HG02884 (cell line): ENCODE measurements at regions not wholly inside any gene's neighbourhood (a gene's known extent, or its start where the extent isn't known, plus 50 kb on each side); places are given as distances from the start of the nearest gene placed in this dataset.
"Not testable (repeated sequence)": the region's sequence is repeated elsewhere in the genome, so short reads cannot be mapped to it uniquely, and the experiment has no call there.

ENCODE experiments used
- ATAC-seq: cut with Tn5 transposase; IDR thresholded peaks from one replicate; pipeline ENCODE4 v1.9.1; 2021; ENCODE audit warnings: mild to moderate bottlenecking, moderate library complexity; ENCODE audit not compliant: unreplicated experiment

DNA sequence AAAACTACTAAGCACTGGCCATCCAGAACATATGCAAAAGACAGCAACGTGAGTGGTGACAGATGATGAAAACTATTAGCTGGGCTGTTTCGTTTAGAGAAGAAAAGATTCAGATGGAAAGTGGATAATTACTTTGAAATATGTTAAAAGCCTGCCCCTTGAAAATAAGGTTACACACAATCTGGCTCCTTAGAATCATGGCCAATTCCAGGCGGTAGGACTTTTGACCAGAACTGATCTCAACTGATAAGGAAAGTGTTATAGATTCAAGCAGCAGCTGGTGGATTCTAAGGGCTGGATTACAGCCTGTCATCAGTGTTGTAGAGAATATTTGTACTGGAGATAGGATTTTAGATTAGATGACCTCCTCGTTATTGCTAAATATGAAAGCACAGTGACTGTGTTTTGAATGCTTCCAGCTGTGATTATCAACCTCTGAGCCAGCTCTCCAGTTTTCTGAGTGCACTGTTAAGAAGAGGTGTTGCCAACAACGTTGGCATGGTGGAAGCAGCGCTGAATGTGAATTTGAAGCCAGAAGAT is 75.1 kb downstream of the KBTBD2 start:
- ATAC-seq = not testable (repeated sequence)

GRCh38 chr7:32814779-32815178 is 76.8 kb downstream of the KBTBD2 start:
- ATAC-seq = not testable (repeated sequence)

DNA sequence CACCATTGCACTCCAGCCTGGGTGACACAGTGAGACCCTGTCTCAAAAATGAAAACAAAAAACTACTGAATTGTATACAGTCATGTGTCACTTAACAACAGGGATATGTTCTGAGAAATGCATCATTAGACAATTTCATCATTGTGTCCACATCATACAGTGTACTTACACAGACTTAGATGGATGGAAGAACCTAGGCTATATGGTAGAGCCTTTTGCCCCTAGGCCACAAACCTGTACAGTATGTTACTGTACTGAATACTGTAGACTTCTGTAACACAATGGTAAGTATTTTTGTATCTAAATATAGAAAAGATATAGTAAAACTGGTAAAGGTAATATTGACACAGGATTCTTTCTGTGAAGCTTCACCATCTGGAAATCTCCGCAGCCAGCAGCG is 81.7 kb downstream of the KBTBD2 start:
- no peak for ATAC-seq

GRCh38 chr7:32809347-32809746 is 82.2 kb downstream of the KBTBD2 start:
- no peak for ATAC-seq

DNA sequence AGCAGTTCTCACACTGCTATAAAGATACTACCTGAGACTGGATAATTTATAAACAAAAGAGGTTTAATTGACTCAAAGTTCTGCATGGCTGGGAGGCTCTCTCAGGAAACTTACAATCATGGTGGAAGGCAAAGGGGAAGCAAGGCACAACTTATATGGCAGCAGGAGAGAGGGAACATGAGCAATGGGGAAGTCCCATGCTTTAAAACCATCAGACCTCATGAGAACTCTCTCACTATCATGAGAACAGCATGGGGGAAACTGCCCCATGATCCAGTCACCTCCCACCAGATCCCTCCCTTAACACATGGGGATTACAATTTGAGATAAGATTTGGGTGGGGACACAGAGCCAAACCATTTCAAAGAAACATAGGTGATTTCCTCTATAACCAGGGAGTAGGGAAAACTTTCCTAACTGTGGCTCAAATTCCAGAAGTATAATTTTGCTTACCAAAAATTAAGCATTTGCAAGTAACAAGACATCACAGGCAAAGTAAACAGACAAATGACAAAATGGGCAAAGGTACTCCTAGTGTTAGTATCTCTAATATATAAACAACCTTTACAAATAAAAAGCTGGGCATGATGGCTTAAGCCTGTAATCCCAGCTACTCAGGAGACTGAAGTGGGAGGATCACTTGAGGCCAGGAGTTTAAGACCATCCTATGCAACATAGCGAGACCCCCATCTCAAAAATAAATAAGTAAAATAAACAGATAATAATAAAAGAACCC is 88.0 kb downstream of the KBTBD2 start:
- ATAC-seq = no peak

- ATAC-seq = no peak
Observed at GRCh38 chr7:32802305-32802910, 89.2 kb downstream of the KBTBD2 start.

GRCh38 chr7:32793053-32793452 is 98.5 kb downstream of the KBTBD2 start:
- ATAC-seq = not testable (repeated sequence)

DNA sequence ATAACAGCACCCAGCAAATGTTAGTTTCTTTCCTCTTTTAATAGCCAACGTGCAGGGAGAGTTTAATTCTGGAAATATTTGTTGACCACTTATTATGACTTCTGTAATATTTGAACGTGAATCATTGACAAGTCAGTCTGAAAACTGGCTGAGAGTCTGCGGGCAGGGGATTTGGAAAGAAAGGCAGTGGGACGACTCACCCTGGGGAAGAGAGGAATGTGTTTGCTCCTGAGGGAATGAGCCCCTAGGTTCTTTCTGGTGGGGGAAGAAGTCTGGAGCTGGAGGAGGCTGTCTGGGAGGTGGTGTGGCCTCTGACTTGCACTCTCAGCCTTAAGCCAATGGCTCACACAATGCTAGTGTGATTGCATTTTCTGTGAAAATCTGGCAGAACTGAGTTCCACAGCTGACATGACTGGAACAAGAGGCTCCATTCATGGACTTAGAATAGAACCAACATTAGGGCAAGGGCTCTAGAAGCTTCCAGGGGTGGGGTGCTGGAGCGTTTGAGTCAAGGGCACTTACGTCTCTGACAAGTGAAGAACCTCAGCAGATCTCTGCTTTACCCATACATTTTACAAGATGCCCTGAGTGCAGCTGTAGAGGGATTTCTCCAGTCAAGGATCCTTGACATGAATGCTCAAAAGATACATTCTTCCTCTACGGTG is 100.7 kb downstream of the KBTBD2 start:
- not testable (repeated sequence) for ATAC-seq

- not testable (repeated sequence) for ATAC-seq
Observed at GRCh38 chr7:32789266-32789665, 102.3 kb downstream of the KBTBD2 start.

DNA sequence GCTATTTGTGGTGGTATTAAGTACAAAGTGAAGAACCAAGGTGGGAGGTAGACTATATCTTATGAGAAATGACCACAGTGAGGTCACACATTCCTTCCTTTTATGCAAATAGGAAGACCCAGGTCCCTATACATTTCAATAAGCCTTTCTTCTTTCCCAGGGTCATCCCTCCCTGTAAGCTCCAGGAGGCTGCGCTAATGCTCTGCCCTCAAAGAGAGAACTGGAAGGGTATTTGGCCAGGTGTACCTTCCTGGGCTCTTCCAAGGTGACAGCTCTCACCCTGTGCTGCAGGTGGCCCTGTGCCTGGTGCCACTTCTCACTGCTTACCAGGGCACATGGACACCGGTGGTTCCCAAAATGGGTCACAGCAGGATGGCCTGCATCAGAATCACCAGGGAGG is 103.4 kb downstream of the KBTBD2 start:
- ATAC-seq = not testable (repeated sequence)

- ATAC-seq = not testable (repeated sequence)
Observed at GRCh38 chr7:32785365-32785944, 106.1 kb downstream of the KBTBD2 start.

GRCh38 chr7:32779895-32780294 is 111.7 kb downstream of the KBTBD2 start:
- not testable (repeated sequence) for ATAC-seq

DNA sequence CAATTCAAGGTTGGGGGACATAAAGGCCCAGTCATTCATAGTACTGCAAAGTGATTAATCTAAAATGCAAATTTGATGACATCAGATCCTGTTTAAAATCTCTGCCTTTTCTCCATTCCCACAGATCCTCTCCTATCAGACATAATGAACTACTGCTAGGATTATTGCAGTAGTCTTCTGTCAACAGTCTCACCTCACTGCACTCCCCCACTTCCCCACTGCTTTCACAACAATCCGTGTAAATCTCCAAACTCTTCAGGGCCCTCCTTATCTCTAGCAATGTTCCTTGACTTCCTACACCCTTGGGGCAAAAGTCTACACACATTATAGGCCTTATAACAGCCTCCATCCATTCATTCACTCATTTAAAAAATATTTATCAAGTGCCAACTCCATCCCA is 112.4 kb downstream of the KBTBD2 start:
- ATAC-seq = no peak

DNA sequence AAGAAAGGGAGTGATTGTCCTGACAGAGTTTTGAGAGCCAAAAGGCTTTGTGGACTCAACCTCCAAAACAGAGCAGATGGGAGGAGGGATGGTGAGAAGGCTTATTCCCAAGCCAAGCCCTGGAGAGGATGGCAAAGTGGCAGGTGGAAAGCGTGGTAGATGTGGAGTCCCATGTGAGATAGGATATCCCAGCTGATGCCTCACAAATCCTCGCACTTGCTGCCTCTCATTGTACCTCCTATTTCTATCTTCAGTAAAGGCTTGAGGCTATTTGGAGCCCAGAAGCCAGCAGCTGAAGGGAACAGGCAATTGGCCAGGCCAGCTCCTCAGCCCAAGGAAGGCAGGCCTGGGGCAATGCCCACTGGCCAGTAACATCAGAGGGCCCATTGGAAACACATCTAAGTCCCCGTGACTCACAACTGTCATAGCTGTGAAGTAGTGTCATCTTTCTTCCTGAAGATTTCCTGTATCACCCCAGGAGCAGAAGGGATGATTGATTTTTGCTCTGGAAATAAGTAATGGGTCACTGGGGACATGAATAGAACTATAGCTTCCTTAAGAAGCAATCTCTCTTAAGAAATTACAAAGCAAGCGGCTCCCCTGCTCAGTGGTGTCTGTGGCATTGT is 114.4 kb downstream of the KBTBD2 start:
- not testable (repeated sequence) for ATAC-seq

DNA sequence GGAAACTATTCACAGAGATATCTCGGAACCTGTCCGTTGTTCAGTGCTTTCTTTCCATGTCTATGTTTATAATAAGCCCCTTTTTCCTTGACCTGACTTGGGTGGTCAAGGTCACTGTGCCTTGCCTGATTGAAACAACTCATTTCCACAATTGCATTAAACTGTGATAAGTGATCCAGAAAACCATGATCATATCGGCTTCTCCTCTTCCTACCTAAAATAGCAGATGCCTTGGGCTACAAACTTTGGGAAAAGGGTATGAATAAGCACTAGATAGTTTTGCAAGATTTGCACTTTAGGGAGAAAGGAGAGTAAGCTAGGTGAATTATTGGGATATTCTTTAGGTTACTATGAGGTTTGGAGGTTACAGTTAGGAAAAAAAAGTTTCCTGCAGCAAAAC is 115.2 kb downstream of the KBTBD2 start:
- not testable (repeated sequence) for ATAC-seq

GRCh38 chr7:32775809-32776208 is 115.8 kb downstream of the KBTBD2 start:
- ATAC-seq = not testable (repeated sequence)

DNA sequence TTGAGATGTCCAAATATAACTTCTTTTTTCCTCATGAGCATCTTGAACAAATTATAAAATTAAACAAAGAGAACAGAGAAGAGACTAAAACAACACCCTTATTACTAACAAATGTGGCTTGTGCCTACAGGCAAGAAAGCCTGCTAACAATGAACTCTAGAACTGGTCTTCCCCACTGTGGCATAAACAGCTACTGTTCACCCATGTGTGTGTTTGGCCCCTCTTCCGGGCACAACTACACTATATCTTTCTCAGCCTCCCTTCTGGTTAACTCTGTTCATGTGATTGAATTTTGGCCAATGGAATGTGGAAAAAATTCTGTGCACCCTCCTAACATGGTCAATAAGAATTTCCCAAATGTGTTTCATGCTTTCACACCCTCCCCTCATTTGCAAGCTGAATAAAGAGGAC is 117.0 kb downstream of the KBTBD2 start:
- ATAC-seq = no peak

DNA sequence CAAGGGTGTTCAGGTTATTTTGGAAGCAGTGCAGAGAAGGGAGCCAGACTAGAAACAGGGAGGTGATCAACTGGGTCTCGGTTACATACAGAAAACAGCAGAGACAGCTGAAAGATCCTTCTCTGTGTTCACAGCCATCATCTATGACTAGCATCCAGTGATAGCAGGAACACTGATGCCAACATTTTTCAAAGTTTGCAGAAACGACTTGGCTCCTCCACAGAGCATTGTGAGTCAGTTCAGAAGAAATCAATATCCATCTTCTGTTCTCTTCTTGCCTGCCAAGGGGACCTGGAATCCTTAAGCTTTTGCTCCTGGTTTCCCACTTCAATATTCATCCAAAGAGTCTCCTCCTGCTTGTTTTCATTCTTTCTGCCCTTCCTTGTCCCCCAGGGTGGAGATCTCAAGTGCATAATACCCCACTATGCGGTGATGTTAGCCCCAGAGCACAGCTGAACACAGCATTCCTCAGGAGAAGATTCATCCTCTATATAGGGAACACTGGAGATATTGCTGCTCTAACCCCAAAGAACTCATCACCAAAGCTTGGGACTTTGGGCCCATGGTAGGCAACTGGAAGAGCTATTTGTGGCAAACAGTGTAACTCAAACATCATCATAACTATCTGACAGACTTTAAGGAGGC is 122.6 kb downstream of the KBTBD2 start:
- not testable (repeated sequence) for ATAC-seq

DNA sequence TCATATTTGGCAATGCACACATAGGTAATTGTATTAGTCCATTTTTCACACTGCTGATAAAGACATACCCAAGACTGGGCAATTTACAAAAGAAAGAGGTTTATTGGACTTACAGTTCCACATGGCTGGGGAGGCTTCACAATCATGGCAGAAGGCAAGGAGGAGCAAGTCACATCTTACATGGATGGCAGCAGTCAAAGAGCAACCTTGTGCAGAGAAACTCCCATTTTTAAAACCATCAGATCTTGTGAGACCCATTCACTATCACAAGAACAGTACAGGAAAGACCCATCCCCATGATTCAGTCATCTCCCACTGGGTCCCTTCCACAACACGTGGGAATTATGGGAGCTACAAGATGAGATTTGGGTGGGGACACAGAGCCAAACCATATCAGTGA is 123.2 kb downstream of the KBTBD2 start:
- ATAC-seq = not testable (repeated sequence)

GRCh38 chr7:32765649-32766251 is 125.8 kb downstream of the KBTBD2 start:
- ATAC-seq = not testable (repeated sequence)
